ENCODE measurements at regions not wholly inside any gene's neighbourhood (a gene's known extent, or its start where the extent isn't known, plus 50 kb on each side); places are given as distances from the start of the nearest gene placed in this dataset.

DNA sequence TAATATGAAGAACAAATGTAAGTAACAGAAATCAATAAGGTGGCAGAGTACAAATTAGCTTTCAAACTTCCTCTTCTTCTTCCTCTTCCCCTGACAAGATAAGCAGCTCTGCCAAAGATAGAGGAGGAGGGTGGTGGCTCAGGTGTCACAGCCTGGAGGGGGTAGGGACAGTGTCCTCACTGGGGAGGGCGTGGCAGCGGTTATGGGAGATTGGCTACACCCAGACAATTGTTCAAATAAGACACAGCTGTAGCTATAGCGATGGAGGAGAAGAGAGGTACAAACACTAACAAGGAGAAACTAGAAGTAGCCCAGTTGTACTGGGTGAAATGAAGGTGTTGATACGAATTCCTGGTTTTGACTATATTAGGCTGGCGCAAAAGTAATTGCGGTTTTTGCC is 198.5 kb downstream of the TBXT start:
- no peak overlapping the region for H3K27ac ChIP-seq
- no peak for TF ChIP-seq ZFX (IDR thresholded peaks at IDR 0.05; ENCODE audit: borderline replicate concordance)
- TF ChIP-seq, protein P1, sequence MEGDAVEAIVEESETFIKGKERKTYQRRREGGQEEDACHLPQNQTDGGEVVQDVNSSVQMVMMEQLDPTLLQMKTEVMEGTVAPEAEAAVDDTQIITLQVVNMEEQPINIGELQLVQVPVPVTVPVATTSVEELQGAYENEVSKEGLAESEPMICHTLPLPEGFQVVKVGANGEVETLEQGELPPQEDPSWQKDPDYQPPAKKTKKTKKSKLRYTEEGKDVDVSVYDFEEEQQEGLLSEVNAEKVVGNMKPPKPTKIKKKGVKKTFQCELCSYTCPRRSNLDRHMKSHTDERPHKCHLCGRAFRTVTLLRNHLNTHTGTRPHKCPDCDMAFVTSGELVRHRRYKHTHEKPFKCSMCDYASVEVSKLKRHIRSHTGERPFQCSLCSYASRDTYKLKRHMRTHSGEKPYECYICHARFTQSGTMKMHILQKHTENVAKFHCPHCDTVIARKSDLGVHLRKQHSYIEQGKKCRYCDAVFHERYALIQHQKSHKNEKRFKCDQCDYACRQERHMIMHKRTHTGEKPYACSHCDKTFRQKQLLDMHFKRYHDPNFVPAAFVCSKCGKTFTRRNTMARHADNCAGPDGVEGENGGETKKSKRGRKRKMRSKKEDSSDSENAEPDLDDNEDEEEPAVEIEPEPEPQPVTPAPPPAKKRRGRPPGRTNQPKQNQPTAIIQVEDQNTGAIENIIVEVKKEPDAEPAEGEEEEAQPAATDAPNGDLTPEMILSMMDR (IDR thresholded peaks at IDR 0.05): no peak

DNA sequence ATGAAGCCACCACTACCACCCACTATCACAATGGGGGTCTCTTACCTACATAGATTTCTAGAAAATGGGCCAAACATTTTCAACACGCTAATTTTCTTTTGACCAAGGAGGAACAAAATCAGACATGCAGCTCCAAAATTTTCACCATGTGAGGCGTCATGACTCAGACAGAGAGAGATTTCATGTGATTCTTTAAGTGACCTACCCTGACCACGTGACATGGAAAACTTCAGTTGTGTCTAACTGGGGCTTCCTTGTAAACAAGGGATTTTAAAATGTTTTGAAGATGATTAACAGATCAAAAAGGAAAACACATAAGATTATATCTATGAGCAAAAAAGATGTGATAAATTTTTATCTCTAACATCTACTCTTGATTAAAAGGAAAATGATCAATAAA is 199.2 kb downstream of the TBXT start:
- H3K27ac ChIP-seq: no peak overlapping the region
- TF ChIP-seq, protein P1 (IDR thresholded peaks at IDR 0.05): no peak
- no peak for TF ChIP-seq ZFX (IDR thresholded peaks at IDR 0.05; ENCODE audit: borderline replicate concordance)

DNA sequence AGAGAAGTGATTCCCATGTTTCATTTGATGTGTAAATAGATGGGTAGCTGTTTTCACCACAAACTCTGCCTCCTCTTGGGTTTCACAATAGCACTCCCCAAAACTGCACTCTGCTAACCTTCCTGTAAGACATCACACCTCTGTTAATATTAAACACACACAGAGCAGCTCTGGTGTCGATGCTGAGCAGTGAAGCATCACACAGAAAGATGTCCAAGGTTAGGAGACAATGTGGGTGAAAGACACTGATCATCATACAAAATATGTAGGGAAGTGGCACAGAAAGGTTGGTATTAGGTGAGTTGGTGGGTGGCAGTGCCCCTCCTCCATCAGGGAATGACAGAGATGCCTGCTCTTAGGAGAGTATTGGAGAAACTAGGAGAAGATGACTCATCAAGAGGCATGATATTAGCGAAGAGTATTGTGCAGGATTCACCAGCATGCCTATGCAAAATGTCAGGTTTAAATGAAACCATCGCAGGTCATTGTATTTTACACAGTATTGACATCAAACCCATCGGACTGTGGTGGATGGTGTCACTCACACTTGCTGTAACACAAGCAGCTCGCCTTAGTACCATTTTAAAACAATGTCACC is 199.7 kb downstream of the TBXT start:
- TF ChIP-seq ZFX (IDR thresholded peaks at IDR 0.05; ENCODE audit: borderline replicate concordance): no peak
- TF ChIP-seq, protein P1 (IDR thresholded peaks at IDR 0.05): no peak
- H3K27ac ChIP-seq: no peak overlapping the region

- TF ChIP-seq ZFX (IDR thresholded peaks at IDR 0.05; ENCODE audit: borderline replicate concordance): no peak
- TF ChIP-seq, protein P1 (IDR thresholded peaks at IDR 0.05): no peak
- H3K27ac ChIP-seq: no peak overlapping the region
Measured at GRCh38 chr6:165963750-165964149, 203.9 kb downstream of the TBXT start.

DNA sequence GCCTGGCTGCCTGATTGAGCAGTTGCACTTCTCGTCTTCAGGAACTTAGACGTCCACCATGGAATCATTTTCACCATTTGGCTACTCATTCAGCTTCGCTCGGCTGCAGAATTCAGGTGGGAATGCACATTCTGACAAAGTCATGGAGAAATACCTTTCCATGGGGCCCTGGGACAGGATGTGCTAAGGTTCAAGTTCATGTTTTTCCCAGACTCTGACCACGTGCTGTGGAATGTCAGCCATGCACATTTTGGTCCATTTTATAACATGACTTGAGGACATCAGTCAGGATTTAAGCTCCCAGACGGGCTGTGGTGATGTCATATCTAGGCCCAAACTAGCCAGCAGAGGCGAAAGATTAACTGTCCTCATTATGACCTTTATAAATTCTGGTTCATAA is 205.3 kb downstream of the TBXT start:
- TF ChIP-seq ZFX (IDR thresholded peaks at IDR 0.05; ENCODE audit: borderline replicate concordance): no peak
- TF ChIP-seq, protein P1 (IDR thresholded peaks at IDR 0.05): no peak
- no peak overlapping the region for H3K27ac ChIP-seq

GRCh38 chr6:165961233-165961632 is 206.4 kb downstream of the TBXT start:
- H3K27ac ChIP-seq: no peak overlapping the region
- TF ChIP-seq, protein P1 (IDR thresholded peaks at IDR 0.05): no peak
- no peak for TF ChIP-seq ZFX (IDR thresholded peaks at IDR 0.05; ENCODE audit: borderline replicate concordance)

DNA sequence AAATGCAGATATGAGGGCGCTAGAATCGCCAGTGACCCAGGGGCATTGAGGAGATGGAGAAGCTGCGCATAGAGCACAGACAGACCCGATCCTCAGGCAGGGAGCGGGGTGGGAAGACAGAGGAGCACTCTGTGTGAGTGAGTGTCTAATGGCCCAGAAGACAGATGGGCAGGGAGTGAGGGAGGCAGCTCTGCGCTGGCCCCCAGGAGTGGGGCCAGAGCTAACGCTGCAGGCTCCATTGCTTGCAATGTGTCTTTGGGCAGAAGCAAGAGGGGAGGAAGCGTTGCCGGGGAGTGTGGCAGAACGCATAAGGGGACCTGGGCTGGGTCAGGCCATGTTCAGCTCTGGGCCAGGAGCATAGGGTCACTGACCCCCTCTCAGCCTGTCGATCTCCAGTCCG is 207.0 kb downstream of the TBXT start:
- TF ChIP-seq, protein P1 (IDR thresholded peaks at IDR 0.05): no peak
- no peak for TF ChIP-seq ZFX (IDR thresholded peaks at IDR 0.05; ENCODE audit: borderline replicate concordance)
- no peak overlapping the region for H3K27ac ChIP-seq
